KG1 (cell line): ENCODE measurements at regions not wholly inside any gene's neighbourhood (a gene's known extent, or its start where the extent isn't known, plus 50 kb on each side); places are given as distances from the start of the nearest gene placed in this dataset.

Source experiments
- DNase-seq: peaks from one replicate; lab custom pipeline; 2025; lab: John Stamatoyannopoulos, UW

GRCh38 chr2:194750926-194751325 is 906.1 kb upstream of the SLC39A10 start:
- DNase-seq, result no peak

- no peak for DNase-seq
Measured at GRCh38 chr2:194745557-194746146, 911.4 kb upstream of the SLC39A10 start.

- no peak for DNase-seq
Measured at GRCh38 chr2:194742706-194743105, 914.3 kb upstream of the SLC39A10 start.

GRCh38 chr2:194739217-194739616 is 917.8 kb upstream of the SLC39A10 start:
- no peak for DNase-seq

GRCh38 chr2:194735837-194736542 is 921.0 kb upstream of the SLC39A10 start:
- no peak for DNase-seq

- DNase-seq, result no peak
Measured at GRCh38 chr2:194730266-194730665, 926.8 kb upstream of the SLC39A10 start.

- no peak for DNase-seq
Measured at GRCh38 chr2:194725169-194725568, 931.9 kb upstream of the SLC39A10 start.

GRCh38 chr2:194723446-194723845 is 933.6 kb upstream of the SLC39A10 start:
- DNase-seq, result no peak

- no peak for DNase-seq
Measured at GRCh38 chr2:194721227-194721626, 935.8 kb upstream of the SLC39A10 start.

- no peak for DNase-seq
Measured at GRCh38 chr2:194720462-194720861, 936.6 kb upstream of the SLC39A10 start.

GRCh38 chr2:194718881-194719280 is 938.1 kb upstream of the SLC39A10 start:
- no peak for DNase-seq

- no peak for DNase-seq
Measured at GRCh38 chr2:194714541-194714940, 942.5 kb upstream of the SLC39A10 start.

GRCh38 chr2:194709840-194710239 is 947.2 kb upstream of the SLC39A10 start:
- DNase-seq, result no peak

- DNase-seq, result no peak
Measured at GRCh38 chr2:194706179-194706578, 950.8 kb upstream of the SLC39A10 start.

GRCh38 chr2:194705398-194705797 is 951.6 kb upstream of the SLC39A10 start:
- DNase-seq, result no peak

GRCh38 chr2:194700726-194701125 is 956.3 kb upstream of the SLC39A10 start:
- DNase-seq, result no peak

- no peak for DNase-seq
Measured at GRCh38 chr2:194700116-194700515, 956.9 kb upstream of the SLC39A10 start.

GRCh38 chr2:194698012-194698411 is 959.0 kb upstream of the SLC39A10 start:
- no peak for DNase-seq

- no peak for DNase-seq
Measured at GRCh38 chr2:194697439-194697838, 959.6 kb upstream of the SLC39A10 start.

GRCh38 chr2:194696690-194697089 is 960.3 kb upstream of the SLC39A10 start:
- DNase-seq, result no peak

GRCh38 chr2:194686569-194686968 is 970.5 kb upstream of the SLC39A10 start:
- no peak for DNase-seq

GRCh38 chr2:194674043-194674442 is 983.0 kb upstream of the SLC39A10 start:
- no peak for DNase-seq

GRCh38 chr2:194672994-194673393 is 984.0 kb upstream of the SLC39A10 start:
- DNase-seq, result no peak

- no peak for DNase-seq
Measured at GRCh38 chr2:194661431-194661830, 995.6 kb upstream of the SLC39A10 start.
